GM18951 (cell line): ENCODE measurements at regions not wholly inside any gene's neighbourhood (a gene's known extent, or its start where the extent isn't known, plus 50 kb on each side); places are given as distances from the start of the nearest gene placed in this dataset.
"Not testable (repeated sequence)": the region's sequence is repeated elsewhere in the genome, so short reads cannot be mapped to it uniquely, and the experiment has no call there.

Experiments used
- POLR2A ChIP-seq: IDR thresholded peaks from 4 replicates; pipeline ENCODE4 v1.6.1; 2011; ENCODE audit warnings: mild to moderate bottlenecking; ENCODE audit not compliant: insufficient read length, insufficient read depth; ENCODE audit errors: extremely low read depth
- in situ Hi-C: fragments of 300-500 bp; cut with MboI; formaldehyde crosslinking; loops from one replicate; pipeline ENCODE4 v1.12.0; 2022; ENCODE audit warnings: low sequenced_read_pairs, mixed read lengths, inconsistent platforms; ENCODE audit not compliant: unreplicated experiment

DNA sequence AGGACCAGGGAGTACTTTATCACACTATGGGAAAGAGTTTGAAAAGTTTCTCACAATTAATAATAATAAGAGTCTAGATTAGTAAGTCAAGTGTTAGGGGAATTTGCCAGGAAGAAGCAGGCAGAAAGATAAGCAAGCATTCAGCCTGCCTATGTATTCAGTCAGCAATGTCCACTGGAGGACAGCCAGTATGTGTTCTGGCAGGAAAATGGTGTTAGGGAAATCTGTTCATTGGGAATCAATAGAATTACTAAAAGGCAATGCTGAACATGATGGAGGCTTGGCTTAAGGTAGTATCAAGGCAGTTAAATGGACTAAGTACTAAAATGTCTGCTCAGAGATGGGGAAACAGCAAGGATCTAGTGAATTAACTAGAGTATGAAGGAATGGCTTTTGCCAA is 221.2 kb downstream of the PPP4R3C start:
- in situ Hi-C loops, result no loop called here
- no peak for TF ChIP-seq POLR2A

DNA sequence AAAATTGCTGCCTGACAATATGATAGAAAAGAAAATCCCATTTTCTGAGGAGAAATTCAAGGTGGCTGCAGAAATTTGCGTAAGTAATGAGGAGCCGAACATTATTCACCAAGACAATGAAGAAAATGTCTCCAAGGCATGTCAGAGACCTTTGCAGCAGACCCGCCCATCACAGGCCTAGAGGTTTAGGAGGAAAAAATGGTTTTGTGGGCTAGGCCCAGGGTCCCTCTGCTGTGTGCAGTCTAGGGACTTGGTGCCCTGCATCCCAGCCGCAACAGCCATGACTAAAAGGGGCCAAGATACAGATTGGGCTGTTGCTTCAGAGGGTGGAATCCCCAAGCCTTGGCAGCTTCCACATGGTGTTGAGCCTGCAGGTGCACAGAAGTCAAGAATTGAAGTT is 223.1 kb downstream of the PPP4R3C start:
- in situ Hi-C loops, result not testable (repeated sequence)

DNA sequence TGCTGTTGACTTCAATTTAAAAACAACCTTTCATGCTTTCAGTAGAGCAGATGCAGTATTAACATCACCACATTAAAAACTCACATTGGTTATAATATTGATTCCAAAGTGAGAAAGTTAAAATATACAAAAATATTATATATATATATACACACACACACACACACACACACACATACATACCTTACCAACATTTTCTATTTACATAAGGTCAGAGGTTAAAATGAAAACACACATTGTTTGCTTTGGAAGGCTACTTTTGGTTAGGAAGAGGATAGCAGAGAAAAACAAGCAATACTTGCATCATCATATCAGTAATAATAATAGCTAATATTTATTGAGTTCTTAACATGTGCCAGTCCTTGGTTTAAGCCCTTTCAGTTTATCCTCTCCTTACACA is 226.5 kb downstream of the PPP4R3C start:
- in situ Hi-C loops, result no loop called here

DNA sequence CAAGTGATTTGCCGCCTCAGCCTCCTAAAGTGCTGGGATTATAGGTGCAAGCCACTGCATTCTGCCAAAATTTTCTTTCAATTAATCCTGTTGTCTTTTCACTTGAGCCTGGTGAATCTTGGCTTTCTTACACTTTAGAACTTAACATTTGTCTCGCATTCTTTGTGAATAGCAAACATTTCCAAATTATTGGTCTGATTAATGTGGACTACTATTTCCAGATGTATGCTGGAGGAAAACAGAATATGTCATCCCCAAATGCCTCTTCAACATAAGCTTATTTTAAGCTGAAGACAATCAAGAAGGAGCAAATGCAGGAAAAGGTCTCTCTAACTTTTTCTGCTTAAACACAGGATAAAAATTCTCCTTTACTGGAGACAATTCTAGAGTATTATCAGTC is 233.4 kb downstream of the PPP4R3C start:
- TF ChIP-seq POLR2A, result no peak
- in situ Hi-C loops, result no loop called here

More for the DNA sequence above, 226.5 kb downstream of the PPP4R3C start:
- no peak for TF ChIP-seq POLR2A

GRCh38 chrX:27222661-27223060 is 240.5 kb downstream of the PPP4R3C start:
- in situ Hi-C loops, result no loop called here
- no peak for TF ChIP-seq POLR2A

GRCh38 chrX:27186671-27187070 is 276.5 kb downstream of the PPP4R3C start:
- in situ Hi-C loops, result loop anchor here (25.0 kb wide), 2 partner anchors 399 to 524 kb away; no protein-coding TSS in a partner anchor
- TF ChIP-seq POLR2A, result no peak

GRCh38 chrX:27163236-27163635 is 299.9 kb downstream of the PPP4R3C start:
- in situ Hi-C loops, result no loop called here
- no peak for TF ChIP-seq POLR2A

- TF ChIP-seq POLR2A, result no peak
- in situ Hi-C loops, result no loop called here
These were observed 300.6 kb downstream of the PPP4R3C start for GRCh38 chrX:27162496-27162895.

- in situ Hi-C loops, result not testable (repeated sequence)
These were observed 306.2 kb downstream of the PPP4R3C start for GRCh38 chrX:27156921-27157320.

DNA sequence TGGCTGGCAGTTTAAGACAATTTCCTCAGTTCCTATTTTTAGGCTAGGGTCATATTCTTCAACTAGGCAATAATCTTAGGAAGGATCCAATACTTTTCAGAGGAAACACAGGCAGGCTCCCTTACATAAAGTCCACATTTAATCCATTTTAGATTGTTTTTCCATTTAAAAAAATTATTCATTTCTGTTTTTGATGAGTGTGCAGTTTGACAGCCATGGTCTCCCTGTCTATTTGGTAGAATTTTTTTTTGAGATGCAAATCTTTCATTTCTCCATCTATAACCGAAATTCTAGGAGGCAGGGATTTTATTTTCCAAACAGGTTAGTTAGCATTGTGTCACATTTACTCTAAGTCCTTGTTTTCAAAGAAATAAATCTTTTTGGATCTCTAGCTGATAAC is 326.8 kb downstream of the PPP4R3C start:
- in situ Hi-C loops, result no loop called here
- TF ChIP-seq POLR2A, result no peak

DNA sequence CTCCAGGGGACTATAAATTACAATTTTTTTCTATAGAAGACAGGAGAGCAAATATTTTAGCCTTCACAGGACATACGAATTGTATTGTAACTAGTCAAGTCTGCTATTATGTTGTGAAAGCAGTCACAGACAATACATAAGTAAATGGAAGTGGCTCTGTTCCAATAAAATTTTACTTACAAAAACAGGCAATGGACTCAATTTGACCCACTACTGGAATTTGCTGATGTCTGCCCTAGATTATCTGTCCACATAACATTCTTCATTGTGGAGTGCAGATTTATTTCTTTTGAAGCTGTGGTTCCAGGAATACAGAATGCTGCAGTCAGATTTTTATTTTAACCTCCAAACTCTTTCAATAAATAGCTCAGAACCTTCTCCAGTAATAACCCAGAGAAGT is 330.3 kb downstream of the PPP4R3C start:
- TF ChIP-seq POLR2A, result no peak
- in situ Hi-C loops, result no loop called here

- in situ Hi-C loops, result not testable (repeated sequence)
These were observed 376.0 kb downstream of the PPP4R3C start for GRCh38 chrX:27087176-27087575.

- in situ Hi-C loops, result no loop called here
- TF ChIP-seq POLR2A, result no peak
These were observed 376.9 kb downstream of the PPP4R3C start for GRCh38 chrX:27086237-27086636.

DNA sequence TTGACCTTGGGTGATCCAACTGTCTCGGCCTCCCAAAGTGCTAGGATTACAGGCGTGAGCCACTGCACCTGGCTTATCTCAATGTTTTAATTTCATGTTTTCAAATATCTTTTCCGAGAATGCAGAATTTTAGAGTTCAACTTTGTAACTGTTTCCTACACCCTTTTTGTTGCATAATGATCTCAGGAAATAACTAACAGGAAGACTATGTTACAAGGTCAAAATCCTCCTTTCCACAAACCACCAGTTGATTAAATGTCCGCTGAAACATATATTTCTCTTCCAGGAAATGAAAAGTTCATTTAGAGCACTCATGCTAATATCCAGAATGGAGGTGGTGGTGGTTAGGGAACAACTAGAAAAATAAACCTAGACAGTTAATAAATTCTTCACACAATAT is 377.8 kb downstream of the PPP4R3C start:
- TF ChIP-seq POLR2A, result no peak
- in situ Hi-C loops, result no loop called here

GRCh38 chrX:27078371-27078770 is 384.8 kb downstream of the PPP4R3C start:
- no peak for TF ChIP-seq POLR2A
- in situ Hi-C loops, result no loop called here

- no peak for TF ChIP-seq POLR2A
These were observed 405.3 kb downstream of the PPP4R3C start for GRCh38 chrX:27057883-27058282.

DNA sequence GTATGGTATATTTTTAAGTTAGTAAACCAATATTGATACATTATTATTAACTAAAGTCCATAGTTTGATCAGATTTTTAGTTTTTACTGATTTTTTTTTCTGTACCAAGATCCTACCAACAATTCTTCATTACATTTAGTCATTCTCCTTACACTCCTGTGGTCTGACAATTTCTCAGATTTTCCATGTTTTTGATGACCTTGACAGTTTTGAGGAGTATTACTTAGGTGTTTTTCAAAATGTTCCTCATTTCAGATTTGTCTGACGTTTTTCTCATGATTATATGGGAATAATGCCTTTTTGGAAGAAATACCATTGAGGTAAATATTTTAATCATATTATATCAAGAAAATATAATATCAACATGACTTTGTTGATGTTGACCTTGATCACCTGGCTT is 423.8 kb downstream of the PPP4R3C start:
- in situ Hi-C loops, result no loop called here
- no peak for TF ChIP-seq POLR2A

More at GRCh38 chrX:27057883-27058282, 405.3 kb downstream of the PPP4R3C start:
- in situ Hi-C loops, result no loop called here
